ENCODE measurements at regions not wholly inside any gene's neighbourhood (a gene's known extent, or its start where the extent isn't known, plus 50 kb on each side); places are given as distances from the start of the nearest gene placed in this dataset.

GRCh38 chr6:71579902-71580301 is 291.3 kb downstream of the OGFRL1 start:
- no peak overlapping the region for H3K4me3 ChIP-seq
- H3K36me3 ChIP-seq (ENCODE audit: low read depth, missing control alignments), result no peaks in the 10 kb centered on the region
- intact Hi-C loops (cut with DNase I; ENCODE audit: low total_unique reads), result no loop called here
- H3K9me3 ChIP-seq, result no peaks in the 10 kb centered on the region
- TF ChIP-seq POLR2A (IDR thresholded peaks at IDR 0.05) (no peak), CTCF (IDR thresholded peaks at IDR 0.05) (no peak)
- DNase-seq, result no peak
- H3K27ac ChIP-seq, result no peak overlapping the region
- H3K27me3 ChIP-seq, result no peaks in the 10 kb centered on the region
- H3K4me1 ChIP-seq, result no peaks in the 10 kb centered on the region
- 71 to 76% methylated on average over 1 of the region's 1 CpG for WGBS, 2 donors

- no peaks in the 10 kb centered on the region for H3K36me3 ChIP-seq (ENCODE audit: low read depth, missing control alignments)
- TF ChIP-seq POLR2A (IDR thresholded peaks at IDR 0.05), result no peak
- TF ChIP-seq CTCF (IDR thresholded peaks at IDR 0.05), result no peak
- no peak for DNase-seq
- H3K27me3 ChIP-seq, result no peaks in the 10 kb centered on the region
- no peak overlapping the region for H3K4me3 ChIP-seq
- H3K9me3 ChIP-seq, result no peaks in the 10 kb centered on the region
- intact Hi-C loops (cut with DNase I; ENCODE audit: low total_unique reads), result no loop called here
- no peaks in the 10 kb centered on the region for H3K4me1 ChIP-seq
- 54 to 60% methylated on average over 1 of the region's 1 CpG for WGBS, 2 donors
- no peak overlapping the region for H3K27ac ChIP-seq
These were observed 294.2 kb downstream of the OGFRL1 start for GRCh38 chr6:71582820-71583219.

- 79 to 91% methylated on average over 25 to 44 of the region's 44 CpGs for WGBS, 2 donors
- Histone ChIP-seq H3K9me3 (no peaks in the 10 kb centered on the region), H3K4me1 (no peaks in the 10 kb centered on the region), H3K27ac (no peak overlapping the region), H3K27me3 (no peaks in the 10 kb centered on the region), H3K36me3 (ENCODE audit: low read depth, missing control alignments) (no peaks in the 10 kb centered on the region), H3K4me3 (peak overlapping the region; percentile 36 to 54)
- intact Hi-C loops (cut with DNase I; ENCODE audit: low total_unique reads), result no loop called here
- peak; percentile 32 for DNase-seq
- TF ChIP-seq CTCF (IDR thresholded peaks at IDR 0.05), result no peak
- no peak for TF ChIP-seq POLR2A (IDR thresholded peaks at IDR 0.05)
These were observed 296.3 kb downstream of the OGFRL1 start for GRCh38 chr6:71584712-71585436.

- peak overlapping the region; percentile 36 to 54 for H3K4me3 ChIP-seq
- intact Hi-C loops (cut with DNase I; ENCODE audit: low total_unique reads), result no loop called here
- no peak overlapping the region for H3K27ac ChIP-seq
- TF ChIP-seq POLR2A (IDR thresholded peaks at IDR 0.05) (no peak), CTCF (IDR thresholded peaks at IDR 0.05) (no peak)
- H3K9me3 ChIP-seq, result no peaks in the 10 kb centered on the region
- WGBS, 2 donors, result 67 to 84% methylated on average over 12 to 23 of the region's 23 CpGs
- no peaks in the 10 kb centered on the region for H3K36me3 ChIP-seq (ENCODE audit: low read depth, missing control alignments)
- H3K4me1 ChIP-seq, result no peaks in the 10 kb centered on the region
- DNase-seq, result peak; percentile 17
- H3K27me3 ChIP-seq, result no peaks in the 10 kb centered on the region
These were observed 296.9 kb downstream of the OGFRL1 start for GRCh38 chr6:71585472-71585871.

- intact Hi-C loops (cut with DNase I; ENCODE audit: low total_unique reads), result no loop called here
- Histone ChIP-seq H3K4me3 (peak overlapping the region in 1 of 2 donors; percentile 41), H3K27ac (no peak overlapping the region), H3K9me3 (no peaks in the 10 kb centered on the region), H3K4me1 (no peaks in the 10 kb centered on the region), H3K36me3 (ENCODE audit: low read depth, missing control alignments) (no peaks in the 10 kb centered on the region), H3K27me3 (no peaks in the 10 kb centered on the region)
- 19 to 23% methylated on average over 9 to 28 of the region's 28 CpGs for WGBS, 2 donors
- DNase-seq, result peak; percentile 15
- TF ChIP-seq CTCF (IDR thresholded peaks at IDR 0.05) (no peak), POLR2A (IDR thresholded peaks at IDR 0.05) (no peak)
These were observed 297.9 kb upstream of the RIMS1 start for GRCh38 chr6:71588490-71588889.

Measured in testis (tissue), 2 donors.